DMS 273 treated with DMSO at 0.1 percent for 48 hours (cell line): ENCODE measurements at regions not wholly inside any gene's neighbourhood (a gene's known extent, or its start where the extent isn't known, plus 50 kb on each side); places are given as distances from the start of the nearest gene placed in this dataset.

Experiments
- DNase-seq: peaks from one replicate; lab custom pipeline; 2025; lab: John Stamatoyannopoulos, UW

- no peak for DNase-seq
These were observed 319.3 kb upstream of the UBE2E3 start for GRCh38 chr2:180660881-180661685.

GRCh38 chr2:180660207-180660606, 320.2 kb upstream of the UBE2E3 start:
- no peak for DNase-seq

DNA sequence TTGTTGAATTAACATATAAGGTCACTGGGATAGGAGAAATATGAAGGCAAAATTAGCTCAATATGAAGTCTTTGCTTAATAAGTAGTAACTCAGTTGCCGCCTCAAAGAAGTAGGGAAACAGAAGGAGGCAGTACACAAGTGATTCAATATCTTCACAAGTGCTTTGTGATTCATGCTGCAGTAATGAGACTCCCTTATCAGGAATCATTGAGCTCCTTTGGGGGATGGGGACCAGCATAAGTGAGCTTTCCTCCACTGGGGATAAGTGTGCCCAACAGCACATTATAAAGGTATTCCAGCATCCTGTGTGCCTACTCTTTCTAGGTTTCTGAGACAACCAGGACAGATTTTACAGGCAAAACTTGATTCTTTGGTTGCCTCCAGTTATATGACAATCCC, 323.4 kb upstream of the UBE2E3 start:
- no peak for DNase-seq

- no peak for DNase-seq
These were observed 324.0 kb upstream of the UBE2E3 start for GRCh38 chr2:180656455-180656847.

DNA sequence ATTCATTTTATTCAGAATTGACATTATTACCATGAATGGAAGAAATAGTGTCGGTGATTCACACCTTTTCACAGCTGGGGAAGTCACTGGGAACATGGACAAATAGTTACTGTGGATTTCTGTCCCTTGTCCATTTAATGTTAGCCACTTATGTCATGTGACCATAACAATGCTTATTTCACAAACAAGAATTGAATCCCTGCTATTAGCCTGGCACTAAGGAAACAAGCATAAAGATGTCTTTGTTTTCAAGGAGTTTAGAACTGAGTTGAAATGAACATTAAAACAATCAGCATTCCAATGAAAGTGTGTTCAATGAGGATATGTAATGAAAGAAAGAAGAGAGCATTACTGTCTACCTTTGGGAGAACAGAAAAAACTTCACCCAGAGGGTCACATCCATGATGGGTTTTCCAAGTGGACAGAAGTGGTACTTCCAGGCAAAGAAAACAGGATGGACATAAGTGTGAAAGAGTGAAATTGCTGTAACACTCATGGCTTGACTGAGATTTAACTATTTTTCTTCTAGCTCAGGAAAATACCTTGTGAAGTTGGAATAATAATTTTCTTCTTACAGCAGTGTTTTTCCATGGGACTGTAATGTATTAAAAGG, 324.5 kb upstream of the UBE2E3 start:
- no peak for DNase-seq

- DNase-seq = no peak
These were observed 325.0 kb upstream of the UBE2E3 start for GRCh38 chr2:180655393-180655792.

DNA sequence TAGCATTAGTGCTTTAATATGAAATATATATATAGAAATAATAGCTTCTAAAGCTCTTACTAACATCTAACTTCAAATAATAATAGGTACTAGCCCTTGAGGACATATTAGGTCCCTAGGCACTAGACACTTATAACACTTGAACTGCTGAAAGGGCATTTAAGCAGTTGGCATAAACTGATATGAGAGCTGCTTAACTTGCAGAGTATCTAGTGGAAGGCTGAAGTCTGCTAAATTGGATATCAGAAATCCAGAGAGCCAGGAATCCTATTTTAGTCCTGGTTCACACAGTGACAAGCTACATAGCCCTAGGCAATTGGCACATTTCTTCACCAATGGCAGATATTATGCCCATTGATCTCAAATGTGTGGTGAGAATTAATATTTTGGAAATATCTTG, 326.9 kb upstream of the UBE2E3 start:
- no peak for DNase-seq

DNA sequence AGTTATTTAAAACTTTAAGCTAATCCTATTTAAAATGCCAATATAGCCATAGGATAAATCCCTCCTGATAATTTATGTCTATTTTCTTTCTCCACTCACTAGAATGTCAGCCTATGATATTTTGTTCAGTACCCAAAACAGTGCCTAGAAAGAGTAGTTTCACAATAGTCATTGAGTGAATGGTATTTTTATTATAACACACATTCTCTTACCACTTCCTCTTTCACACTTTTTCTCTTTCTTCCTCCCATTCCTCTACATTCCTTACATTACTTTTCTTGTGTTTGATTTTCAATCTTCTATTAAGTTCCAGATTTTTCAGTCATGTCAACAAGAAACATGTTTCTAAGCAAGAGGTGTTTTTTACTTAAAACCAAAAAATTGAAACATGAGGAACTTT, 327.6 kb upstream of the UBE2E3 start:
- no peak for DNase-seq

DNA sequence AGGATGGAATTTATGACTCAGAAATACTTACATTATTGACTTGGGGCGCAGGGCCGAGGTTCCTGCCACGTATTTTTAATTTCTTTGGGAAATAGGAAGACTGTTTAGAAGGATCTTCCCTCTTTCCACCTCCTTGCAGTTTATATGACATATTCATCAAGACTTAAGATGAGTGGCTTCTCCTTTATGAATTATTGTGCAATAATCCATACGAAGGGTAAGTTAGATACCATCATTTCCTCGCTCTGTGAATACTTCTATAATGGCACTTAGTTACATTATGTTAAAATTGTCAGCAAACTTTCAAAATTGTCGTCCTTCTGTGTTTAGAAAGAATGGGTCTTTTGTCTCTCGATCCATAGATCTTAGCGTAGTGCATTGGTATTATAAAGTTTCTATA, 328.8 kb upstream of the UBE2E3 start:
- no peak for DNase-seq

DNA sequence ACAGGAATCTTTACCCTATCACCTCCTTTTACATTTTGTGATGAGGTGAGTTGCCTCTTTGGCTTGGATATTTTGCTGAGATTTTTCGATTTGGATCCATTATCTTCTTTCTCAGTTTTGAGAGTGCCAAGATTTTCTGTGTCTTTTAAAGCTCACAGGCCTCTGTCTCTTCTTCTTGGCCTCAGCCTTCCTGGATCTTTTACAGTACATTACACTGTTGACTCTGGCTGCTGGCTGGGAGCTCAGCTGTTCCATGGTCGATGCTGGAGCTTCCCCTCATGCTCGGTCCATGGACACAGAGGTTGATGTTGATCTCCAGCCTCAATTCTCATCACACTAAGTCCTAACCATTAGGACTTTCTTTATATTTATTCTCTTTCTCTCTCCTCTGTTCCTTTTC, 332.8 kb upstream of the UBE2E3 start:
- no peak for DNase-seq

DNA sequence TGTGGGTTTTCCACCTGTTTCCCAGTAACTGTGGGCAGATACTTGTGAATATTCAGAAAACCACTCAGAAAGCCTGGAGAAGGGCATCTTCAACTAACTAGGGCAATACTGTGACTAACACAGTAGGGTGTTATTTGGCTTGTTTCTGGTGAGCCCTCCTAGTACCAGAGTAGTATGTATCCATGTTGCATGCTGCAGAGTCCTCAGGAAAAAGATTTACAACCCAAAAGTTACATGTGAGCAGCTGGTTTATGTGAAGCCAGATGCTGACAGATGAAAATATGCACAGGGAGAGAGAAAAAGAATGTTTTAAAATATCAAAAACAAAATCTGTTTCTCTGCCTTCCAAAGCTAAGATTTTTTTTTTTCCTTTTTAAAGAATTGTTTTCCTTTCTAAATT, 333.2 kb upstream of the UBE2E3 start:
- no peak for DNase-seq

DNA sequence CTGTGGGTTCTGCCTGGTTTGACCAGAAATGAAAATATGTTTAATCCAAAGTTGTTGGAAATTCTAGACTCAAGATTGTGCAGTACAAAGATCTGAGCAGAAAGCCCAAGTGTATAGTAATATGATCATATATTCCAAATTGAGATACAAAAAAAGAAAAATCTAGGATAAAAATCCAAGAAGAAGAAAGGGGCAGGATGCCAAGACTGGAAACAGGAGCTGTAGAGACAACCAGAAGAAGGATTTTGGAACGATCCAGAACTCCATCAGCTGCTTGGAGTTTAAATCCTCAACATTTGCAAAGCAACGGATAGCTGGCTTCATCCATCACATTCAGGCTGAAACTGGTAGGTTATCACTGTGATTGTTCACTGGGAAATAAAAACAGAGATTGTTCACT, 333.6 kb upstream of the UBE2E3 start:
- DNase-seq = no peak

GRCh38 chr2:180644709-180645108, 335.7 kb upstream of the UBE2E3 start:
- DNase-seq = no peak

GRCh38 chr2:180630756-180631155, 349.6 kb upstream of the UBE2E3 start:
- DNase-seq = no peak

DNA sequence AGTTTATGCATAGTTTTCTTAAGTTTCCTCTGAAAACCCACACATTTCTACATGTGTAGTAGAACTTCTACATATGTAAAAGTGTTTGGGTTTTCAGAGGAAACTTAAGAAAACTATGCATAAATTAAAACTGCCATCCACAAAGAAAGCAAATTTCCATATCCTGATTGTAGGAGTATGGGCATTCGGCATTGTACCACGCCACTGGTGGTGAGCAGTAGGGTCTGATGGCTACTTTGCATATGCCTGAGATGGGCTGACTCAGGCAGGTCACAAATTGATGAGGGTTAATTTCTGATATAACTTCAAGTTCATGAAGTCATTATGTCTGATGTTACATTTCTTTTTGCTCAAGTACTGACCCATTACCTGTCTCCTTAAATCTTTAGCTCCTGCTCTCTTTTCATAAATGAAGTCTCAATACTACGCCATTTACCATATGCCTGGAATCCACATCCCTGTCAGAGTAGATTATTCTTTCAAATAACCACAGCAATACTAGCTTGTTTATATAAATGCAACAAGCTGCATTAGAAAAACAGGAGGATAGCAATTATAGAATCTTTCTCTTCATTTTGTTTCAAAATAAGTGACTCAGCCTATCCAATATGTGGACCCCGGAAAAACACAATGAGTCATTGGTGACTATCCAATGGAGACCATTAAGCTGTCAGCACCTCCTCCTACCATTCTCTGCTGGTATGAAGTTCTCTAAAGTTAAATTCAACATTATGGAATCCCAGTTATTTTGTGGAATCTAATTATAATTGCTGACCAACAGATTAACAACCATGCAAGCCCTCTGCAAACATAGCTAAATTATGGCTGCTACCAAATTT, 355.2 kb upstream of the UBE2E3 start:
- DNase-seq = no peak

GRCh38 chr2:180621941-180622918, 358.2 kb upstream of the UBE2E3 start:
- no peak for DNase-seq

DNA sequence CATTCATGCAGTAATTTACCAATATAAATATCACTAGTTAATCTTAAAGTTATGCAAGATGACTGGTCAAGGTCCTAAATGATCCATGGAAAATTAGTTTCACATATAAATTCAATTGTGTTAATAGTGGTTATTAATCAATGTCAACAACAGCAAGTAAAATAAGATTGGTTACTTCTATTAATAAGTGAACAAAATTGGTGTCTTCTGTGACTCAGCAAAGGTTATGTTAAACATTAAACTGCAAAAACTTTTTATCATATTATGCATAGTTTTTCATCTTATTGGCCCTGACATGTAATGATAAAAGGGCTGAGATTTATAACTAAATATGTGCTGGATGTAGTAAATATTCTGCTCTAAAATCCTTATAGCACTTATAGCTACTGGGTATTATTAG, 359.0 kb upstream of the UBE2E3 start:
- DNase-seq = no peak

GRCh38 chr2:180618570-180618969, 361.8 kb upstream of the UBE2E3 start:
- no peak for DNase-seq

GRCh38 chr2:180614776-180615175, 365.6 kb upstream of the UBE2E3 start:
- no peak for DNase-seq

DNA sequence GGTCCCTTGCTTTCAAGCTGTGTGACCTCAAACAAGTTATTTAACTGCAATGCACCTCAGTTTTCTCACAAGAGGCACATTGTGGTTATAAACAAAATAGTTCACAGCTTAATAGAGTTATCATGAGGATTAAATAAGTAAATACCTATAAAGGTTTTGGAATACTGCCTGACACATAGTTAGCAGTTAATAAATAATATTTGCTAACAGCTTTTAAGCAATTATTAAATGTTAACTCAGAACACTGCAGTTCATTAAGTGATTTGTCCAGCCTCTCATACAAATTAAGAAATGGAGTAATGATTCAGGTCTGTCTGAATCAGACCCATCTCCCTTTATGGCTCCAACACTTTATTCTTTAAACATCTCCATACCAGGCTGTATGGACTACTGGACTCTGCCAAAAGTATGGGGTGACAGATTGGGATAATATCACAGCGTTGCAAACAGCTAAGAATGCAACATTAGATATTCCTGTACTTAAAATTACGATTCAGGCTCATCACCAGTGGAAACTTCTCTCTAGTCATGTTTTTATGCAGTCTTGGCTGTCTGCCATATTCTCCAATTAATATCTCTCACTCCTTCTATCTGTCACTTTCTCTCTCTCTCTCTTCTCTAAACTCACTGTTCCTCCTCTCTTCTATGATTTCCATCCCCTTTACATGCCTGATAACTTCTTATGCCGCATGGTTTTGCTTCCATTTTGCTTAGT, 370.6 kb upstream of the UBE2E3 start:
- no peak for DNase-seq

- no peak for DNase-seq
These were observed 372.8 kb upstream of the UBE2E3 start for GRCh38 chr2:180607514-180608049.
